Peyer's patch (tissue), 4 donors: ENCODE measurements at regions not wholly inside any gene's neighbourhood (a gene's known extent, or its start where the extent isn't known, plus 50 kb on each side); places are given as distances from the start of the nearest gene placed in this dataset.

ENCODE experiments used
- POLR2A ChIP-seq, 2 donors: fragments of 450-650 bp; IDR thresholded peaks; one replicate each; pipeline ENCODE4 v1.5.1; 2017; ENCODE audit warnings: antibody characterized with exemption in 2 of 2, mild to moderate bottlenecking in 2 of 2, moderate library complexity in 2 of 2
- TF ChIP-seq, protein P1 (sequence below), 6 experiments: fragments of 450-650 bp in 4 of 6; fragments of 200-600 bp in 2 of 6; sonication (generic) in 1 of 6; IDR thresholded peaks; one replicate each; pipeline ENCODE4 v1.5.1; 2017 to 2019; ENCODE audit warnings: antibody characterized with exemption in 6 of 6, mild to moderate bottlenecking in 3 of 6, moderate library complexity in 1 of 6

DNA sequence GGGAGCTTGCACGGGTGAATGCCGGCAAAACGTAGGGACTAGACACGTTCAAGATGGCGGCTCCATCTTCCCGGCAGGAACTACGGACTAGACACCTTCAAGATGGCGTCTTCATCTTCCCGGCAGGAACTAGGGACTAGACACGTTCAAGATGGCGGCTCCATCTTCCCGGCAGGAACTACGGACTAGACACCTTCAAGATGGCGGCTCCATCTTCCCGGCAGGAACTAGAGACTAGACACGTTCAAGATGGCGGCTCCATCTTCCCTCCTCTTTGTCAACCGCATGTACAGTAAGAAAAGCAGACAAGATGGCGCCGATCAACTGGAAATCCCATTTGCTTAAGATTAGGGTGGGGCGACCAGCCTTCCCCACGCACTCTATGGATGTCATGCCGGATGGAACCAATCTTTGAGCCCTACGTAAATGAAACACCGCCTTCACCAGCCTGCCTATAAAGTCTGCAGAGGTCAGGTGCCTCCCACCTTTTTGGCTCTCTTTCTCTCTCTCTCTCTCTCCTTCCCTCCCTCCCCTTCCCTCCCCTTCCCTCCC is 222.4 kb downstream of the CRLF2 start:
- TF ChIP-seq, protein P1, sequence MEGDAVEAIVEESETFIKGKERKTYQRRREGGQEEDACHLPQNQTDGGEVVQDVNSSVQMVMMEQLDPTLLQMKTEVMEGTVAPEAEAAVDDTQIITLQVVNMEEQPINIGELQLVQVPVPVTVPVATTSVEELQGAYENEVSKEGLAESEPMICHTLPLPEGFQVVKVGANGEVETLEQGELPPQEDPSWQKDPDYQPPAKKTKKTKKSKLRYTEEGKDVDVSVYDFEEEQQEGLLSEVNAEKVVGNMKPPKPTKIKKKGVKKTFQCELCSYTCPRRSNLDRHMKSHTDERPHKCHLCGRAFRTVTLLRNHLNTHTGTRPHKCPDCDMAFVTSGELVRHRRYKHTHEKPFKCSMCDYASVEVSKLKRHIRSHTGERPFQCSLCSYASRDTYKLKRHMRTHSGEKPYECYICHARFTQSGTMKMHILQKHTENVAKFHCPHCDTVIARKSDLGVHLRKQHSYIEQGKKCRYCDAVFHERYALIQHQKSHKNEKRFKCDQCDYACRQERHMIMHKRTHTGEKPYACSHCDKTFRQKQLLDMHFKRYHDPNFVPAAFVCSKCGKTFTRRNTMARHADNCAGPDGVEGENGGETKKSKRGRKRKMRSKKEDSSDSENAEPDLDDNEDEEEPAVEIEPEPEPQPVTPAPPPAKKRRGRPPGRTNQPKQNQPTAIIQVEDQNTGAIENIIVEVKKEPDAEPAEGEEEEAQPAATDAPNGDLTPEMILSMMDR (IDR thresholded peaks at IDR 0.05): no peak
- no peak for TF ChIP-seq POLR2A (IDR thresholded peaks at IDR 0.05)
